Neural cell (in vitro differentiated cells): ENCODE measurements at regions not wholly inside any gene's neighbourhood (a gene's known extent, or its start where the extent isn't known, plus 50 kb on each side); places are given as distances from the start of the nearest gene placed in this dataset.

Source experiments
- EP300 ChIP-seq: fragments of 450-650 bp; conservative IDR thresholded peaks from 2 replicates; pipeline ENCODE4 v1.6.1; 2014; ENCODE audit warnings: antibody characterized with exemption, mild to moderate bottlenecking, moderate library complexity; ENCODE audit not compliant: poor library complexity, severe bottlenecking
- EZH2 ChIP-seq: fragments of 200-600, 300-800 bp; shearing (Covaris generic), sonication (generic); IDR thresholded peaks from 2 replicates; pipeline ENCODE4 v1.6.1; 2014; ENCODE audit warnings: antibody characterized with exemption, low read length, borderline replicate concordance, mild to moderate bottlenecking; ENCODE audit not compliant: insufficient read depth, poor library complexity, severe bottlenecking
- MXI1 ChIP-seq: fragments of 450-650 bp; conservative IDR thresholded peaks from 2 replicates; pipeline ENCODE4 v1.6.1; 2014; ENCODE audit warnings: antibody characterized with exemption, mild to moderate bottlenecking; ENCODE audit not compliant: poor library complexity, severe bottlenecking
- POLR2AphosphoS5 ChIP-seq: IDR thresholded peaks from 2 replicates; pipeline ENCODE4 v1.6.1; 2012
- RAD21 ChIP-seq: fragments of 450-650 bp; conservative IDR thresholded peaks from 2 replicates; pipeline ENCODE4 v1.6.1; 2014; ENCODE audit warnings: antibody characterized with exemption, mild to moderate bottlenecking, moderate library complexity
- REST ChIP-seq: IDR thresholded peaks from 2 replicates; pipeline ENCODE4 v1.6.1; 2012; ENCODE audit warnings: borderline replicate concordance
- SMC3 ChIP-seq: fragments of 450-650 bp; conservative IDR thresholded peaks from 2 replicates; pipeline ENCODE4 v1.6.1; 2014; ENCODE audit warnings: antibody characterized with exemption, mild to moderate bottlenecking, moderate library complexity; ENCODE audit not compliant: poor library complexity
- TF ChIP-seq, protein P1 (sequence below): fragments of 450-650 bp; IDR thresholded peaks from 2 replicates; pipeline ENCODE4 v1.5.1; 2014; ENCODE audit warnings: antibody characterized with exemption, mild to moderate bottlenecking, moderate library complexity; ENCODE audit not compliant: poor library complexity, severe bottlenecking

DNA sequence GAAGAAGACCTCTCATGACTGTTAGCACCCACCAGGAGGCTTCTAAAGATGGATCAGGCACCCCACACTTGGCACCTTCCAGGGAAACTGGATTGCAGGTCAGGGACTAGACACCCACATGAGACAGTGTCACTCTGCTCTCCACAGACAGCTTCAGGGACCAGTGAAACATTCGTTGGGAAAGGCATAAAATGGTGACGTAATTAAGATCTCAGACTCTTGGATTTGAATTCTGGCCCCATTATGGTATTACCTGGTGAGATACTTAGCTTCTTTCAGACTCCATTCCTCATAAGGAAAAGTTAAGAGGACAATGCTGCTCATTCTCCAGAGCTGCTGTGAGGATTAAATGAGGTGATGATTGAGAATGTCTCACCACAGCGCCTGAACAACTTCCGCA is 261.1 kb downstream of the ARRDC4 start:
- TF ChIP-seq EP300, result no peak
- TF ChIP-seq POLR2AphosphoS5, result no peak
- TF ChIP-seq MXI1, result no peak
- TF ChIP-seq, protein P1, sequence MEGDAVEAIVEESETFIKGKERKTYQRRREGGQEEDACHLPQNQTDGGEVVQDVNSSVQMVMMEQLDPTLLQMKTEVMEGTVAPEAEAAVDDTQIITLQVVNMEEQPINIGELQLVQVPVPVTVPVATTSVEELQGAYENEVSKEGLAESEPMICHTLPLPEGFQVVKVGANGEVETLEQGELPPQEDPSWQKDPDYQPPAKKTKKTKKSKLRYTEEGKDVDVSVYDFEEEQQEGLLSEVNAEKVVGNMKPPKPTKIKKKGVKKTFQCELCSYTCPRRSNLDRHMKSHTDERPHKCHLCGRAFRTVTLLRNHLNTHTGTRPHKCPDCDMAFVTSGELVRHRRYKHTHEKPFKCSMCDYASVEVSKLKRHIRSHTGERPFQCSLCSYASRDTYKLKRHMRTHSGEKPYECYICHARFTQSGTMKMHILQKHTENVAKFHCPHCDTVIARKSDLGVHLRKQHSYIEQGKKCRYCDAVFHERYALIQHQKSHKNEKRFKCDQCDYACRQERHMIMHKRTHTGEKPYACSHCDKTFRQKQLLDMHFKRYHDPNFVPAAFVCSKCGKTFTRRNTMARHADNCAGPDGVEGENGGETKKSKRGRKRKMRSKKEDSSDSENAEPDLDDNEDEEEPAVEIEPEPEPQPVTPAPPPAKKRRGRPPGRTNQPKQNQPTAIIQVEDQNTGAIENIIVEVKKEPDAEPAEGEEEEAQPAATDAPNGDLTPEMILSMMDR, result no peak
- no peak for TF ChIP-seq EZH2
- no peak for TF ChIP-seq RAD21
- TF ChIP-seq REST, result no peak
- no peak for TF ChIP-seq SMC3
